ENCODE measurements at regions not wholly inside any gene's neighbourhood (a gene's known extent, or its start where the extent isn't known, plus 50 kb on each side); places are given as distances from the start of the nearest gene placed in this dataset.

DNA sequence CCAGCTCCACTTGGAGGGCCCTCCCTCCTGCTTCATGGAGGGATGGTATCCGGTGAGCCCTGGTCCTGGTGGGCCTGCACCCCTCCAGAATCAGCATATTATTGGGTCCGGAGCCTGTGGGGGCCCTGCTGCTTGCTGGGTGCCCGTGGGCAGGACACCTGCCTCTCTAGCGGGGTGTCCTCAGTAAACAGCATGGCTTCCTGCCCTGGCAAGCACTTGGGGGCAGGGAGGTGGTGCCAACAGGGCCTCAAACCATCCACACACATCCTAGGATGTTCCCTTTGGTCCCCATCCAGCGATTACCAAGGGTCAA is 108.3 kb downstream of the CTTN start:
- intact Hi-C loops (cut with micrococcal nuclease; ENCODE audit: unreplicated experiment), result no loop called here
- Histone ChIP-seq H3K9me3 (ENCODE audit: low read depth, low read length, poor library complexity, severe bottlenecking) (no peaks in the 10 kb centered on the region), H3K4me1 (ENCODE audit: insufficient read depth, low read length, poor library complexity, severe bottlenecking) (no peaks in the 10 kb centered on the region), H3K36me3 (ENCODE audit: insufficient read depth, low read length, poor library complexity, severe bottlenecking) (no peaks in the 10 kb centered on the region), H3K4me3 (ENCODE audit: low read depth, low read length, poor library complexity, severe bottlenecking) (no peak overlapping the region), H3K27ac (ENCODE audit: low read depth, low read length, poor library complexity, severe bottlenecking) (no peak overlapping the region), H3K27me3 (replicated peaks; ENCODE audit: insufficient read depth, low read depth, low read length, poor library complexity) (no peaks in the 10 kb centered on the region)
- no TSS peak for BruUV-seq (replicated peaks)
- ChIA-PET POLR2A (ENCODE audit: low non-redundant PET) (no interaction called here), CTCF (no interaction called here)
- DNase-seq (ENCODE audit: low spot score), result no peak
- no peak for TF ChIP-seq EZH2 (IDR thresholded peaks at IDR 0.05; ENCODE audit: borderline replicate concordance, low read depth, low read length, poor library complexity, severe bottlenecking)
- TF ChIP-seq, protein P1, sequence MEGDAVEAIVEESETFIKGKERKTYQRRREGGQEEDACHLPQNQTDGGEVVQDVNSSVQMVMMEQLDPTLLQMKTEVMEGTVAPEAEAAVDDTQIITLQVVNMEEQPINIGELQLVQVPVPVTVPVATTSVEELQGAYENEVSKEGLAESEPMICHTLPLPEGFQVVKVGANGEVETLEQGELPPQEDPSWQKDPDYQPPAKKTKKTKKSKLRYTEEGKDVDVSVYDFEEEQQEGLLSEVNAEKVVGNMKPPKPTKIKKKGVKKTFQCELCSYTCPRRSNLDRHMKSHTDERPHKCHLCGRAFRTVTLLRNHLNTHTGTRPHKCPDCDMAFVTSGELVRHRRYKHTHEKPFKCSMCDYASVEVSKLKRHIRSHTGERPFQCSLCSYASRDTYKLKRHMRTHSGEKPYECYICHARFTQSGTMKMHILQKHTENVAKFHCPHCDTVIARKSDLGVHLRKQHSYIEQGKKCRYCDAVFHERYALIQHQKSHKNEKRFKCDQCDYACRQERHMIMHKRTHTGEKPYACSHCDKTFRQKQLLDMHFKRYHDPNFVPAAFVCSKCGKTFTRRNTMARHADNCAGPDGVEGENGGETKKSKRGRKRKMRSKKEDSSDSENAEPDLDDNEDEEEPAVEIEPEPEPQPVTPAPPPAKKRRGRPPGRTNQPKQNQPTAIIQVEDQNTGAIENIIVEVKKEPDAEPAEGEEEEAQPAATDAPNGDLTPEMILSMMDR (conservative IDR thresholded peaks at IDR 0.05; ENCODE audit: low read depth, low read length), result no peak

DNA sequence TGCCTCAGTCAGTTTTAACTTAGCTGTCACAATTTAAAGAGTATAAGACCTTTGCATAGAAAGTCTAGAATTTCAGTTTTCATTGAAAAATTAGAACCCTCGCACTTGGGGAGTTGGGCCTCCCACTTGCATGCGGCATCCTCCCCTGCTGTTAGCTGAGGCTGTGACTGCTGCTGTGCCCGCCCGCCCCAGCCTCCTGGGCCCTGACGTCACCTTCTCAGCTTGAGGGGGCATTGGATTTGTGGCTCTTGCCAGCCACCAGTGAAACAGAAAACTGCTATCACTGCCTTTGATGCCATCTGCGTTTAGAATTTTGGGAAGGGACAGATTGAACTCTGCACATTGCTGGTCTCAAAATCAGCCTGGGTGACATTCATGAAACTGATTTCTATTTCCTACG is 108.7 kb downstream of the CTTN start:
- Histone ChIP-seq H3K27ac (ENCODE audit: low read depth, low read length, poor library complexity, severe bottlenecking) (no peak overlapping the region), H3K36me3 (ENCODE audit: insufficient read depth, low read length, poor library complexity, severe bottlenecking) (no peaks in the 10 kb centered on the region), H3K27me3 (replicated peaks; ENCODE audit: insufficient read depth, low read depth, low read length, poor library complexity) (no peaks in the 10 kb centered on the region), H3K4me3 (ENCODE audit: low read depth, low read length, poor library complexity, severe bottlenecking) (no peak overlapping the region), H3K4me1 (ENCODE audit: insufficient read depth, low read length, poor library complexity, severe bottlenecking) (no peaks in the 10 kb centered on the region), H3K9me3 (ENCODE audit: low read depth, low read length, poor library complexity, severe bottlenecking) (peaks cover 2% of the 10 kb centered on the region)
- no TSS peak for BruUV-seq (replicated peaks)
- intact Hi-C loops (cut with micrococcal nuclease; ENCODE audit: unreplicated experiment), result no loop called here
- no peak for TF ChIP-seq EZH2 (IDR thresholded peaks at IDR 0.05; ENCODE audit: borderline replicate concordance, low read depth, low read length, poor library complexity, severe bottlenecking)
- TF ChIP-seq, protein P1 (conservative IDR thresholded peaks at IDR 0.05; ENCODE audit: low read depth, low read length), result no peak
- POLR2A ChIA-PET (ENCODE audit: low non-redundant PET), result no interaction called here
- CTCF ChIA-PET, result no interaction called here
- DNase-seq (ENCODE audit: low spot score), result no peak

DNA sequence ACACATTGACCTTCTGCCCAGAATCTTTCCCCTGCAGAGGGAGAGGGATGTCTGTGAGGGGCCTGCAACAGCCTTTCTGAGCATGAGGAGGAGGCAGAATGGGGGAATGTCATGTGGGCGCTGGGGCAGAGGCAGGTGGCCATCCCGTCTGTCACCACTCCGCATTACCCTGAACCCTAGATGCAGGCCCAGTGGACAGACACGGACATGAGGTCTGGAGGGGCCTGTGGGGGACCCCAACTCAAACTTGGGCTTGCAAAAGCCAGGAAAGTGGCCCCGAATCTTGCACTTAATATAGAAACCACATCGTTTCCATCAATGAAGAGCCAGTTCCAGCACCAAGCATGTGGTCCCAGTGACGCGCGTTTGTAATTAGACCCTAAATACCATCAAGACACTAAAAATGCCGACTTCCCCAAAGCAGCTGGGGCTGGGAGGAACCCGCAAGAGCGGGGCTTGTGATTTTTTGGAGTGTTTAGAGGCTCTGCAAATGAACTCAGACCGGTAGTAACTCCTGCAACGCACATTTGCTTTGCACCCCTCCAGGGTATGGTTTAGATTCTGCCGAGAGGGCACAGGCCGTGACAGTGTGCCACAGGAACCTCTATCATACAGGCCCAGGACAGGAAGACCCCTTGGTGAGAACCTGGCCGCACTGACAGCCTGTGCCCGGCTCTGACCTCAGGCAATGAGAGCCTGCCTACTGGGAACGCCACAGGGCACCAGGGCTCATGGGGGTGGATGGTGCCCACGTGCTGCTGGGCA is 109.3 kb downstream of the CTTN start:
- DNase-seq (ENCODE audit: low spot score), result no peak
- TF ChIP-seq, protein P1 (conservative IDR thresholded peaks at IDR 0.05; ENCODE audit: low read depth, low read length), result no peak
- no peak for TF ChIP-seq EZH2 (IDR thresholded peaks at IDR 0.05; ENCODE audit: borderline replicate concordance, low read depth, low read length, poor library complexity, severe bottlenecking)
- ChIA-PET CTCF (no interaction called here), POLR2A (ENCODE audit: low non-redundant PET) (no interaction called here)
- Histone ChIP-seq H3K9me3 (ENCODE audit: low read depth, low read length, poor library complexity, severe bottlenecking) (peaks cover 9% of the 10 kb centered on the region), H3K27ac (ENCODE audit: low read depth, low read length, poor library complexity, severe bottlenecking) (no peak overlapping the region), H3K4me3 (ENCODE audit: low read depth, low read length, poor library complexity, severe bottlenecking) (no peak overlapping the region), H3K27me3 (replicated peaks; ENCODE audit: insufficient read depth, low read depth, low read length, poor library complexity) (no peaks in the 10 kb centered on the region), H3K36me3 (ENCODE audit: insufficient read depth, low read length, poor library complexity, severe bottlenecking) (no peaks in the 10 kb centered on the region), H3K4me1 (ENCODE audit: insufficient read depth, low read length, poor library complexity, severe bottlenecking) (no peaks in the 10 kb centered on the region)
- intact Hi-C loops (cut with micrococcal nuclease; ENCODE audit: unreplicated experiment), result no loop called here
- BruUV-seq (replicated peaks), result no TSS peak

Data from A673 (cell line).